H1 (cell line): ENCODE measurements at regions not wholly inside any gene's neighbourhood (a gene's known extent, or its start where the extent isn't known, plus 50 kb on each side); places are given as distances from the start of the nearest gene placed in this dataset.

Source experiments
- CTCF ChIA-PET: fragments of 300-600 bp; sonication (Branson Sonifier 250); formaldehyde crosslinking; loops from one replicate; lab custom pipeline; 2021; ENCODE audit not compliant: partially characterized antibody; lab: Charles Lee
- POLR2A ChIA-PET: fragments of 300-600 bp; sonication (Branson Sonifier 250); formaldehyde crosslinking; loops from one replicate; lab custom pipeline; 2021; ENCODE audit warnings: inconsistent platforms; ENCODE audit not compliant: partially characterized antibody; lab: Charles Lee
- DNase-seq, 2 experiments: peaks; one replicate each; pipeline versions ENCODE4 v3.0.0 to v3.0.0-alpha.2; 2010 to 2022; ENCODE audit warnings: low spot score in 2 of 2, low read depth in 1 of 2, mixed read lengths in 1 of 2
- FAIRE-seq: peaks from 2 replicates; lab custom pipeline; 2011; peaks lifted over from hg19 to GRCh38; lab: Jason Lieb, UNC
- H2AFZ ChIP-seq: 2 replicates; pipeline ENCODE4 v1.8.1; 2012; ENCODE audit warnings: low read length, inconsistent platforms
- H2AK5ac ChIP-seq: 2 replicates; pipeline ENCODE4 v1.6.1; 2013; ENCODE audit warnings: low read depth, low read length
- H2BK120ac ChIP-seq: replicated peaks from 2 replicates; pipeline ENCODE3; 2013; ENCODE audit warnings: low read depth, low read length, inconsistent platforms
- H2BK12ac ChIP-seq: 2 replicates; pipeline ENCODE4 v1.6.1; 2013; ENCODE audit warnings: low read depth, low read length
- H2BK15ac ChIP-seq: 2 replicates; pipeline ENCODE4 v1.6.1; 2013; ENCODE audit warnings: low read length
- H2BK20ac ChIP-seq: 2 replicates; pipeline ENCODE4 v1.6.1; 2013; ENCODE audit warnings: low read length
- H2BK5ac ChIP-seq: 2 replicates; pipeline ENCODE4 v1.6.1; 2013; ENCODE audit warnings: low read depth, low read length
- H3K14ac ChIP-seq: 2 replicates; pipeline ENCODE4 v1.6.1; 2013; ENCODE audit warnings: inconsistent platforms; ENCODE audit not compliant: insufficient read length
- H3K18ac ChIP-seq: 2 replicates; pipeline ENCODE4 v1.6.1; 2013; ENCODE audit warnings: low read length; ENCODE audit errors: extremely low read depth
- H3K23ac ChIP-seq: 2 replicates; pipeline ENCODE4 v1.6.1; 2013; ENCODE audit warnings: inconsistent platforms; ENCODE audit not compliant: insufficient read length
- H3K23me2 ChIP-seq: 2 replicates; pipeline ENCODE4 v1.6.1; 2013; ENCODE audit warnings: low read depth, low read length
- H3K27ac ChIP-seq: 2 replicates; pipeline ENCODE4 v1.6.1; 2011; ENCODE audit warnings: low read depth, low read length, inconsistent platforms
- H3K27me3 ChIP-seq, 4 experiments: replicated peaks in 1 of 4; 1 replicate in 1 of 4; 2 replicates in 3 of 4; pipeline versions ENCODE4 v1.6.1 to v1.8.1; 2011 to 2013; ENCODE audit warnings: low read length in 3 of 4, mild to moderate bottlenecking in 3 of 4, inconsistent platforms in 2 of 4, mixed read lengths in 2 of 4, moderate library complexity in 1 of 4; ENCODE audit not compliant: control insufficient read depth in 3 of 4, insufficient read depth in 3 of 4; ENCODE audit errors: extremely low read depth in 1 of 4
- H3K36me3 ChIP-seq, 4 experiments: 2 replicates each; pipeline versions ENCODE4 v1.6.1 to v1.8.1; 2011 to 2013; ENCODE audit warnings: mild to moderate bottlenecking in 4 of 4, low read length in 3 of 4, moderate library complexity in 2 of 4, control low read depth in 1 of 4, inconsistent platforms in 1 of 4; ENCODE audit not compliant: insufficient read depth in 4 of 4, control insufficient read depth in 2 of 4
- H3K4ac ChIP-seq: replicated peaks from 2 replicates; pipeline ENCODE3; 2013; ENCODE audit warnings: low read length, low read depth, mixed read lengths, inconsistent platforms; ENCODE audit not compliant: insufficient read length
- H3K4me1 ChIP-seq, 4 experiments: replicated peaks in 1 of 4; 1 replicate in 1 of 4; 2 replicates in 3 of 4; pipeline versions ENCODE4 v1.6.1 to v1.8.1; 2011 to 2013; ENCODE audit warnings: low read length in 3 of 4, inconsistent platforms in 2 of 4, mixed read lengths in 1 of 4; ENCODE audit not compliant: insufficient read depth in 4 of 4, control insufficient read depth in 3 of 4
- H3K4me2 ChIP-seq, 2 experiments: 2 replicates each; pipeline versions ENCODE4 v1.6.1 to v1.8.1; 2011 to 2013; ENCODE audit warnings: low read depth in 2 of 2, low read length in 2 of 2, control low read depth in 1 of 2, inconsistent platforms in 1 of 2, mild to moderate bottlenecking in 1 of 2; ENCODE audit not compliant: insufficient read depth in 1 of 2
- H3K4me3 ChIP-seq, 4 experiments: fragments of 200-600, 300-600 bp in 1 of 4; sonication (generic), shearing (Covaris generic), sonication (Bioruptor Twin) in 1 of 4; 2 replicates each; pipeline versions ENCODE4 v1.5.1 to v1.8.1; 2011 to 2016; ENCODE audit warnings: low read length in 4 of 4, low read depth in 3 of 4, control low read depth in 2 of 4, inconsistent platforms in 2 of 4, mild to moderate bottlenecking in 2 of 4, mixed read lengths in 1 of 4, moderate library complexity in 1 of 4; ENCODE audit not compliant: insufficient read depth in 2 of 4; ENCODE audit errors: extremely low read depth in 1 of 4
- H3K56ac ChIP-seq: replicated peaks from 2 replicates; pipeline ENCODE3; 2013; ENCODE audit warnings: low read depth, mild to moderate bottlenecking, mixed read lengths, low read length, inconsistent platforms; ENCODE audit not compliant: insufficient read length
- H3K79me1 ChIP-seq: 2 replicates; pipeline ENCODE4 v1.6.1; 2013; ENCODE audit warnings: low read depth, low read length, control low read depth
- H3K79me2 ChIP-seq, 2 experiments: 2 replicates each; pipeline versions ENCODE4 v1.6.1 to v1.8.1; 2012 to 2013; ENCODE audit warnings: low read length in 2 of 2, mild to moderate bottlenecking in 2 of 2, inconsistent platforms in 1 of 2; ENCODE audit not compliant: insufficient read depth in 2 of 2, control insufficient read depth in 1 of 2
- H3K9ac ChIP-seq, 4 experiments: replicated peaks in 1 of 4; 1 replicate in 1 of 4; 2 replicates in 3 of 4; pipeline versions ENCODE4 v1.6.1 to v1.8.1; 2011 to 2013; ENCODE audit warnings: low read depth in 3 of 4, low read length in 3 of 4, control low read depth in 2 of 4, mild to moderate bottlenecking in 2 of 4, moderate library complexity in 2 of 4, inconsistent platforms in 1 of 4; ENCODE audit errors: extremely low read depth in 1 of 4
- H3K9me3 ChIP-seq, 2 experiments: 2 replicates each; pipeline versions ENCODE4 v1.6.1 to v1.8.1; 2012 to 2013; ENCODE audit warnings: mild to moderate bottlenecking in 2 of 2, moderate library complexity in 2 of 2, control low read depth in 1 of 2, inconsistent platforms in 1 of 2, low read depth in 1 of 2, low read length in 1 of 2, mixed read lengths in 1 of 2; ENCODE audit not compliant: insufficient read depth in 2 of 2
- H4K20me1 ChIP-seq, 2 experiments: replicated peaks in 1 of 2; 2 replicates each; pipeline versions ENCODE3 to v1.8.1; 2011 to 2013; ENCODE audit warnings: inconsistent platforms in 2 of 2, low read length in 2 of 2, mild to moderate bottlenecking in 1 of 2; ENCODE audit not compliant: insufficient read depth in 2 of 2, control insufficient read depth in 1 of 2
- H4K5ac ChIP-seq: 2 replicates; pipeline ENCODE4 v1.6.1; 2013; ENCODE audit warnings: low read length, low read depth, mixed read lengths, inconsistent platforms; ENCODE audit not compliant: insufficient read length
- H4K8ac ChIP-seq: 2 replicates; pipeline ENCODE4 v1.8.0; 2013; ENCODE audit warnings: mild to moderate bottlenecking, moderate library complexity, low read length, inconsistent platforms; ENCODE audit not compliant: insufficient read depth; ENCODE audit errors: extremely low read depth
- H4K91ac ChIP-seq: replicated peaks from 2 replicates; pipeline ENCODE3; 2013; ENCODE audit warnings: low read length, mixed read lengths, inconsistent platforms; ENCODE audit not compliant: insufficient read length
- BRCA1 ChIP-seq: IDR thresholded peaks from 2 replicates; pipeline ENCODE4 v1.6.1; 2012; ENCODE audit warnings: low read depth, low read length, improper control_type of control experiment
- CBX5 ChIP-seq: fragments of 300-800, 300-1000 bp; sonication (generic); IDR thresholded peaks from 2 replicates; pipeline ENCODE4 v1.7.1; 2016; ENCODE audit warnings: antibody characterized with exemption, low read length, low read depth
- CHD2 ChIP-seq: IDR thresholded peaks from 2 replicates; pipeline ENCODE4 v1.6.1; 2012; ENCODE audit warnings: low read length, improper control_type of control experiment
- CTBP2 ChIP-seq: IDR thresholded peaks from 2 replicates; pipeline ENCODE4 v1.7.0; 2011; ENCODE audit warnings: borderline replicate concordance, mild to moderate bottlenecking, moderate library complexity, mixed read lengths, low read length; ENCODE audit not compliant: insufficient read depth, insufficient read length
- E2F6 ChIP-seq: IDR thresholded peaks from 2 replicates; pipeline ENCODE4 v1.6.1; 2012; ENCODE audit warnings: inconsistent platforms
- EP300 ChIP-seq, 2 experiments: IDR thresholded peaks; 1 replicate in 1 of 2; 2 replicates in 1 of 2; pipeline ENCODE4 v1.6.1; 2011 to 2012; ENCODE audit warnings: low read depth in 2 of 2, low read length in 2 of 2, mild to moderate bottlenecking in 2 of 2, borderline replicate concordance in 1 of 2, inconsistent platforms in 1 of 2, moderate library complexity in 1 of 2
- GTF2F1 ChIP-seq: IDR thresholded peaks from 2 replicates; pipeline ENCODE4 v1.6.1; 2012; ENCODE audit warnings: low read depth, low read length, improper control_type of control experiment, borderline replicate concordance
- JUN ChIP-seq: IDR thresholded peaks from 2 replicates; pipeline ENCODE4 v1.6.1; 2011; ENCODE audit warnings: low read depth, mild to moderate bottlenecking, improper control_type of control experiment, low read length
- MAFK ChIP-seq: IDR thresholded peaks from 2 replicates; pipeline ENCODE4 v1.6.1; 2012; ENCODE audit warnings: low read depth, mild to moderate bottlenecking, improper control_type of control experiment, low read length
- MAX ChIP-seq: IDR thresholded peaks from 2 replicates; pipeline ENCODE4 v1.6.1; 2012; ENCODE audit warnings: inconsistent platforms
- RAD21 ChIP-seq, 2 experiments: IDR thresholded peaks in 1 of 2; conservative IDR thresholded peaks in 1 of 2; 2 replicates each; pipeline ENCODE4 v1.6.1; 2011; ENCODE audit warnings: low read depth in 2 of 2, low read length in 2 of 2, improper control_type of control experiment in 1 of 2, inconsistent platforms in 1 of 2, mild to moderate bottlenecking in 1 of 2, moderate library complexity in 1 of 2
- SIN3A ChIP-seq, 2 experiments: IDR thresholded peaks in 1 of 2; conservative IDR thresholded peaks in 1 of 2; 2 replicates each; pipeline ENCODE4 v1.6.1; 2011 to 2012; ENCODE audit warnings: low read length in 2 of 2, improper control_type of control experiment in 1 of 2, low read depth in 1 of 2, mild to moderate bottlenecking in 1 of 2

DNA sequence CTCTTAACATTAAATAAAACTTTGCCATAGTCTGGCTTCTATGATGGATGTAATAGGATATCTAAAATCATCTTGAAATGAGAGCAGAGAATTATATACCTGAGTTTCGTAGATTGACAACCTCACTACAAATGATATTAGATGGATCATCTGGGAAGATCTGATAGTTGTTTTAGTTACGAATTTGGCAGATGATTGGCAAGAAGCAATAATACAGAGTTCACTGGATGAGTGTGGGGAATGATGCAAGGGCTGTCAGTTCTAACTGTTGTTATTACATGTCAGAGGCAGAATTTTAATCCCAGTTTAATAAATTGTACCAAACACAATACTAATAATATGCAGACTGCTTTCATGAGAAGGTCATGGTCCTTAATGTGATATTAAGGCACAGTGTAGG lies 585.2 kb downstream of the TRAM1L1 start (continued):
- TF ChIP-seq SIN3A (conservative IDR thresholded peaks at IDR 0.05 in 1 of 2, IDR thresholded peaks at IDR 0.05 in 1 of 2; ENCODE audit: low read depth in 1 of 2, low read length in 2 of 2), result no peak

- H3K79me2 ChIP-seq, result no peaks in the 10 kb centered on the region
- H3K18ac ChIP-seq, result no peak overlapping the region
- H2BK12ac ChIP-seq, result no peak overlapping the region
- no peak overlapping the region for H2BK120ac ChIP-seq
- no peak overlapping the region for H3K56ac ChIP-seq
- no peak overlapping the region for H2AK5ac ChIP-seq
- no peak for DNase-seq
- no peaks in the 10 kb centered on the region for H3K4me1 ChIP-seq
- no peak overlapping the region for H4K8ac ChIP-seq
- H3K4me3 ChIP-seq, result no peak overlapping the region
- H3K27ac ChIP-seq, result no peak overlapping the region
- H3K79me1 ChIP-seq, result no peaks in the 10 kb centered on the region
- H3K4ac ChIP-seq, result no peak overlapping the region
- CTCF ChIA-PET, result no interaction called here
- H2BK5ac ChIP-seq, result no peak overlapping the region
- H3K23ac ChIP-seq, result no peak overlapping the region
- H4K5ac ChIP-seq, result no peak overlapping the region
- H3K36me3 ChIP-seq, result no peaks in the 10 kb centered on the region
- no peak overlapping the region for H3K14ac ChIP-seq
- H3K23me2 ChIP-seq, result no peaks in the 10 kb centered on the region
- no peaks in the 10 kb centered on the region for H3K9me3 ChIP-seq
- no peak overlapping the region for H2BK15ac ChIP-seq
- H3K4me2 ChIP-seq, result no peak overlapping the region
- H2BK20ac ChIP-seq, result no peak overlapping the region
- H3K9ac ChIP-seq, result no peak overlapping the region
- H2AFZ ChIP-seq, result no peak overlapping the region
- FAIRE-seq, result no peak
- H4K91ac ChIP-seq, result no peak overlapping the region
- no peaks in the 10 kb centered on the region for H3K27me3 ChIP-seq
- POLR2A ChIA-PET, result no interaction called here
- no peaks in the 10 kb centered on the region for H4K20me1 ChIP-seq
- no peak for TF ChIP-seq EP300 (IDR thresholded peaks at IDR 0.05; ENCODE audit: borderline replicate concordance in 1 of 2, low read depth in 2 of 2, low read length in 2 of 2)
- no peak for TF ChIP-seq BRCA1
- no peak for TF ChIP-seq JUN
- no peak for TF ChIP-seq MAX
- TF ChIP-seq RAD21 (IDR thresholded peaks at IDR 0.05 in 1 of 2, conservative IDR thresholded peaks at IDR 0.05 in 1 of 2; ENCODE audit: low read depth in 2 of 2, low read length in 2 of 2), result no peak
- TF ChIP-seq CBX5, result no peak
- no peak for TF ChIP-seq MAFK
- TF ChIP-seq CHD2, result no peak
- no peak for TF ChIP-seq E2F6
- TF ChIP-seq CTBP2, result no peak
- TF ChIP-seq GTF2F1, result no peak
Measured at GRCh38 chr4:116489739-116490138, 595.6 kb downstream of the TRAM1L1 start.
